ENCODE measurements at regions not wholly inside any gene's neighbourhood (a gene's known extent, or its start where the extent isn't known, plus 50 kb on each side); places are given as distances from the start of the nearest gene placed in this dataset.
"Not testable (repeated sequence)": the region's sequence is repeated elsewhere in the genome, so short reads cannot be mapped to it uniquely, and the experiment has no call there.

DNA sequence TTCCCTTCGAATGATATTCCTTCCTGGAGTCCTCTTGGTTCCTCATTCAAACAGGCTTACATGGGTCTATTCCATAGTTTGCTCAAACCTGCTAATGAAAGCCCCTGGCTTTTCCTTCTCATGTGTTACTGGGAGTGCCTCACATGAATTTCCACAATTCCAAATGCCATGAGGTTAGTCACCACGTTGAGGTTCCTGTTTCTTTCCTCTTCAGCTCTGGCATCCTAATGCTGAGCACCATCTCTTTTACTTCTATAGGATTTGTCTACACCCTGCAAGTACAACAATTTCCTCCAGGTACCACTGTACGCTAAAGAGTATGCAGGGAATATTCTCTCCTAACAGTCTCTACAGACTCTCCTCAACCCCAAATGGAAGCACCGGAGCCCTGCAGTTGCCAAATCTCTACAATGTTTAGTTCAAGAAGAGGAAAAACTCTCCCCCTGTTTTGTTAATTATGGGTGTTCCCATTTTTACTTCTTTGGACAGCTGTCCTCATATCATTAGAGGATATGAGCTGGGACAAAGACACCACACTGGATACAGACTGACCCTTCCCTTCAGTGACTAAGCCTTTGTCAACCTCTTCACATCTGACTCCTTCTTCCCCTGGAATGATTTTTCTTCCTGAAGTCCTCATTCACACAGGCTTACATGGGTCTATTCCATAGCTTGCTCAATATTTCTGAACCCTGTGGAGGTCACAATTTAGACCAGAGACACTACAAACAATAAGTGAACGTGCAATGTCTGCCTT is 145.8 kb upstream of the BET1 start:
- Histone ChIP-seq H3K9me3 (ENCODE audit: insufficient read depth, low read length) (no peaks in the 10 kb centered on the region), H3K4me3 (ENCODE audit: low read length) (no peak overlapping the region), H3K79me2 (ENCODE audit: low read length) (no peaks in the 10 kb centered on the region), H3K27ac (ENCODE audit: low read length) (no peak overlapping the region), H2AFZ (ENCODE audit: low read depth, low read length) (no peak overlapping the region), H3K4me1 (ENCODE audit: low read length) (peaks cover 7% of the 10 kb centered on the region), H3K27me3 (ENCODE audit: low read depth, low read length) (no peaks in the 10 kb centered on the region), H3K9ac (ENCODE audit: low read length) (no peak overlapping the region), H4K20me1 (ENCODE audit: insufficient read depth, low read length) (no peaks in the 10 kb centered on the region), H3K36me3 (replicated peaks; ENCODE audit: low read depth, low read length) (no peaks in the 10 kb centered on the region), H3K4me2 (ENCODE audit: low read length) (no peak overlapping the region)
- no peak for TF ChIP-seq EZH2phosphoT487 (IDR thresholded peaks at IDR 0.05; ENCODE audit: low read depth)
- TF ChIP-seq, protein P1, sequence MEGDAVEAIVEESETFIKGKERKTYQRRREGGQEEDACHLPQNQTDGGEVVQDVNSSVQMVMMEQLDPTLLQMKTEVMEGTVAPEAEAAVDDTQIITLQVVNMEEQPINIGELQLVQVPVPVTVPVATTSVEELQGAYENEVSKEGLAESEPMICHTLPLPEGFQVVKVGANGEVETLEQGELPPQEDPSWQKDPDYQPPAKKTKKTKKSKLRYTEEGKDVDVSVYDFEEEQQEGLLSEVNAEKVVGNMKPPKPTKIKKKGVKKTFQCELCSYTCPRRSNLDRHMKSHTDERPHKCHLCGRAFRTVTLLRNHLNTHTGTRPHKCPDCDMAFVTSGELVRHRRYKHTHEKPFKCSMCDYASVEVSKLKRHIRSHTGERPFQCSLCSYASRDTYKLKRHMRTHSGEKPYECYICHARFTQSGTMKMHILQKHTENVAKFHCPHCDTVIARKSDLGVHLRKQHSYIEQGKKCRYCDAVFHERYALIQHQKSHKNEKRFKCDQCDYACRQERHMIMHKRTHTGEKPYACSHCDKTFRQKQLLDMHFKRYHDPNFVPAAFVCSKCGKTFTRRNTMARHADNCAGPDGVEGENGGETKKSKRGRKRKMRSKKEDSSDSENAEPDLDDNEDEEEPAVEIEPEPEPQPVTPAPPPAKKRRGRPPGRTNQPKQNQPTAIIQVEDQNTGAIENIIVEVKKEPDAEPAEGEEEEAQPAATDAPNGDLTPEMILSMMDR (IDR thresholded peaks at IDR 0.05; ENCODE audit: low read depth, low read length) = no peak

DNA sequence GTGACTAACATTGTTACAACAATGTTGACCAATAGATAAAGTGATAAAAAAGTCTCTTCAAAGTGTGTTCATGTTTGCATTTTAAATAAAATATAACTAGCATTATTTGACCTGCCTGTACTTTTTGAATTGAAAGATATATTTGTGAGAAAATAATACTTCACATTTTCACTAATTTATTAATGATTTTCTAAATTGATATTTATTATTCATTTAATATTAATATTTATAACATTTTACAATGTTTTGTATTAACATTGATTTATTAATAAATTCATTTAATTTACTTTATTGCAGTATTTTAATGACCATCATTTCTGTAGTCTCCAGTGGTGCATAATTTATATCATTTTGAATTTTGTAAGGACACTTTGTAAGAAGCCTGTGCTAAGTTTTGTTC is 150.0 kb upstream of the BET1 start:
- no peaks in the 10 kb centered on the region for H4K20me1 ChIP-seq (ENCODE audit: insufficient read depth, low read length)
- H3K36me3 ChIP-seq (replicated peaks; ENCODE audit: low read depth, low read length) = no peaks in the 10 kb centered on the region
- no peaks in the 10 kb centered on the region for H3K27me3 ChIP-seq (ENCODE audit: low read depth, low read length)
- no peak overlapping the region for H3K4me3 ChIP-seq (ENCODE audit: low read length)
- peaks cover 26% of the 10 kb centered on the region for H3K4me1 ChIP-seq (ENCODE audit: low read length)
- H2AFZ ChIP-seq (ENCODE audit: low read depth, low read length) = no peak overlapping the region
- H3K9me3 ChIP-seq (ENCODE audit: insufficient read depth, low read length) = no peaks in the 10 kb centered on the region
- H3K79me2 ChIP-seq (ENCODE audit: low read length) = no peaks in the 10 kb centered on the region
- H3K4me2 ChIP-seq (ENCODE audit: low read length) = peak overlapping the region; percentile 84; the same call in 1 of the 2 replicates
- TF ChIP-seq, protein P1 (IDR thresholded peaks at IDR 0.05; ENCODE audit: low read depth, low read length) = no peak
- TF ChIP-seq EZH2phosphoT487 (IDR thresholded peaks at IDR 0.05; ENCODE audit: low read depth) = no peak
- H3K27ac ChIP-seq (ENCODE audit: low read length) = no peak overlapping the region
- peak overlapping the region; percentile 34; the same call in 1 of the 2 replicates for H3K9ac ChIP-seq (ENCODE audit: low read length)

DNA sequence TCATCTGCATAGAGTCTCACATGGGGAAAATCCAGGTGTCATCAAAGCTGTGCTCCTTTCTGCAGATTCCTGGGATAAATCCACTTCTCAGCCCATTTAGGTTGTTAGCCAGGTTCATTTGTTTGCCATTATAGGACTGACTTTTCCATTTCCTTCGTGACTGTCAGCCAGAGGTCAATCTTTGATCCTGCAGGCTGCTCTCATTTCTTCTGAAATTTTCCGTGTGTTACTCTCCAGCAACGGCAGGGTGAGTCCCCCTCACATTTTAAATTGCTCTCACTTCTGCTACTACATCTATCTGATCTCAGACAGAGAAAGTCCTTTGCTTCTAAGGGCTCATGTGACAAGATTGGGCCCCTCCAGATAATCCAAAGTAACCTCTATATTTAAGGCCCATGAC is 150.7 kb upstream of the BET1 start:
- Histone ChIP-seq H4K20me1 (ENCODE audit: insufficient read depth, low read length) (no peaks in the 10 kb centered on the region), H3K9me3 (ENCODE audit: insufficient read depth, low read length) (no peaks in the 10 kb centered on the region), H3K27me3 (ENCODE audit: low read depth, low read length) (no peaks in the 10 kb centered on the region), H3K4me3 (ENCODE audit: low read length) (peak overlapping the region; percentile 59), H3K36me3 (replicated peaks; ENCODE audit: low read depth, low read length) (no peaks in the 10 kb centered on the region), H3K79me2 (ENCODE audit: low read length) (no peaks in the 10 kb centered on the region), H3K27ac (ENCODE audit: low read length) (peak overlapping the region; percentile 67), H3K4me2 (ENCODE audit: low read length) (peak overlapping the region; percentile 84), H2AFZ (ENCODE audit: low read depth, low read length) (peak overlapping the region; percentile 78), H3K4me1 (ENCODE audit: low read length) (peaks cover 26% of the 10 kb centered on the region), H3K9ac (ENCODE audit: low read length) (peak overlapping the region; percentile 34)
- no peak for TF ChIP-seq EZH2phosphoT487 (IDR thresholded peaks at IDR 0.05; ENCODE audit: low read depth)
- TF ChIP-seq, protein P1 (IDR thresholded peaks at IDR 0.05; ENCODE audit: low read depth, low read length) = peak; percentile 49

DNA sequence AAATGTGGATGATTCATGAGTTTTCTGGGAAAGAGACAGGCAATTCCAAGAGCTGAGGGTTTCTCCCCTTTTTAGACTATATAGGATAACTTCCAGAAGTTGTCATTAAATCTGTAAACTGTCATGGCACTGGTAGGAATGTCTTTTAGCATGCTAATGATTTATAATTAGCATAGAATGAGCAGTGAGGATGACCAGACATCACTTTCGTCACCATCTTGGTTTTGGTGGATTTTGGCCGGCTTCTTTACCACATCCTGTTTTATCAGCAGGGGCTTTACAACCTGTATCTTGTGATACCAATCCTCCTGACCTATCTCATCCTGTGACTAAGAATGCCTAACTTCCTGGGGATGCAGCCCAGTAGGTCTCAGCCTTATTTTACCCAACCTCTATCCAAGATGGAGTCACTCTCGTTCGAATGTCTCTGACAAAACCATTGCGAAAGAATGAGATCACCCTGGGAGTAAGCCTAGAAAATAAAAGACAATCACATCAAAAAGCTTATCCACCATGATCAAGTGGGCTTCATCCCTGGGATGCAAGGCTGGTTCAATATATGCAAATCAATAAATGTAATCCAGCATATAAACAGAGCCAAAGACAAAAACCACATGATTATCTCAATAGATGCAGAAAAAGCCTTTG is 153.6 kb upstream of the BET1 start:
- not testable (repeated sequence) for H4K20me1 ChIP-seq (ENCODE audit: insufficient read depth, low read length); H3K36me3 ChIP-seq (replicated peaks; ENCODE audit: low read depth, low read length); H3K79me2 ChIP-seq (ENCODE audit: low read length); H3K4me2 ChIP-seq (ENCODE audit: low read length); H3K27me3 ChIP-seq (ENCODE audit: low read depth, low read length); H3K9ac ChIP-seq (ENCODE audit: low read length); H3K27ac ChIP-seq (ENCODE audit: low read length); H2AFZ ChIP-seq (ENCODE audit: low read depth, low read length); H3K4me3 ChIP-seq (ENCODE audit: low read length); H3K9me3 ChIP-seq (ENCODE audit: insufficient read depth, low read length)
- peaks cover 43% of the 10 kb centered on the region for H3K4me1 ChIP-seq (ENCODE audit: low read length)

Data from OCI-LY3 (cell line).